ENCODE measurements at regions not wholly inside any gene's neighbourhood (a gene's known extent, or its start where the extent isn't known, plus 50 kb on each side); places are given as distances from the start of the nearest gene placed in this dataset.

DNA sequence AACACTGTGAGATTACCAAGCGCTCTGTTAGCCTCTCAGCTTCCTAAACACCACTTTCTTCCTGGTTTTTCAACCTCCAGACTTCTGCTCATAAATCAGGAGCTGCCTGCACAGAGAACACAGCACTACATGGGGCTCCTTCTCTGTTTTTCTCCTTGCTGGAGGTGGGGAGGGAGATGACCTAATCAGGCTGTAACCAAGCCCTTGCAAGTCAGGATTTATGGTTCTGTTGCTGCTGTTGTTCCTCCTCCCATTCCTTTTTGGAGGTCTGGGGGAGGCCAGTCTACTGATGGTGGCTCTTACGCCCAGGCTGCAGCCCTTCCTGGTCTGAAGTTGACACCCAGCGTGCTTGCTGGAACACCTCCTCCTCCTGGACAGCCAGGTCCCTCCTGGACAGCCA, 80.9 kb upstream of the AJAP1 start:
- H3K4me2 ChIP-seq (ENCODE audit: low read depth, low read length, poor library complexity, severe bottlenecking): no peak overlapping the region
- no peak for TF ChIP-seq EZH2phosphoT487 (conservative IDR thresholded peaks at IDR 0.05; ENCODE audit: low read length)
- TF ChIP-seq, protein P1, sequence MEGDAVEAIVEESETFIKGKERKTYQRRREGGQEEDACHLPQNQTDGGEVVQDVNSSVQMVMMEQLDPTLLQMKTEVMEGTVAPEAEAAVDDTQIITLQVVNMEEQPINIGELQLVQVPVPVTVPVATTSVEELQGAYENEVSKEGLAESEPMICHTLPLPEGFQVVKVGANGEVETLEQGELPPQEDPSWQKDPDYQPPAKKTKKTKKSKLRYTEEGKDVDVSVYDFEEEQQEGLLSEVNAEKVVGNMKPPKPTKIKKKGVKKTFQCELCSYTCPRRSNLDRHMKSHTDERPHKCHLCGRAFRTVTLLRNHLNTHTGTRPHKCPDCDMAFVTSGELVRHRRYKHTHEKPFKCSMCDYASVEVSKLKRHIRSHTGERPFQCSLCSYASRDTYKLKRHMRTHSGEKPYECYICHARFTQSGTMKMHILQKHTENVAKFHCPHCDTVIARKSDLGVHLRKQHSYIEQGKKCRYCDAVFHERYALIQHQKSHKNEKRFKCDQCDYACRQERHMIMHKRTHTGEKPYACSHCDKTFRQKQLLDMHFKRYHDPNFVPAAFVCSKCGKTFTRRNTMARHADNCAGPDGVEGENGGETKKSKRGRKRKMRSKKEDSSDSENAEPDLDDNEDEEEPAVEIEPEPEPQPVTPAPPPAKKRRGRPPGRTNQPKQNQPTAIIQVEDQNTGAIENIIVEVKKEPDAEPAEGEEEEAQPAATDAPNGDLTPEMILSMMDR (IDR thresholded peaks at IDR 0.05; ENCODE audit: insufficient read depth, low read length, poor library complexity, severe bottlenecking): no peak
- no peak overlapping the region for H3K27ac ChIP-seq (ENCODE audit: low read depth, low read length)

DNA sequence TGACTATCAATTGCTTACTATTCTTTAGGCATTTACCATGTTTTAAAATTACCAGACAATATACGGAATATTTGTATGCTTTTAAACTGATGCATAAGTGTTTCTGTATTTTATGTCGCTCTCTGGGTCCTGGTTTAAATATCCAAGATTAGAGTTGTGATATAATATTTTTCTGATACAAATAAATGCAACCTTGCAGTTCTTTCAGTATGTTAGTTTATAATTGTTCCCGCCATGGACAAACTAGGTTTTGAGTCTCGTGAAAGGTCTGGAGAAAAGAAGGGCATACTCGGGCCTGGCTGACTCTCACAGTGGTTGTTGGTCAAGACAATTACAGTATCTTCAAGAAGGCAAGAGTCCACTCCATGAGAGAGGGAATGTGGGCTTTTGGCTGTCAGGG, 72.6 kb upstream of the AJAP1 start:
- no peaks in the 10 kb centered on the region for H3K27me3 ChIP-seq (ENCODE audit: low read length)

More for the DNA sequence above, 80.9 kb upstream of the AJAP1 start:
- Histone ChIP-seq H3K79me2 (ENCODE audit: insufficient read depth, low read length) (no peaks in the 10 kb centered on the region), H3K9me2 (replicated peaks; ENCODE audit: insufficient read depth, low read length) (no peaks in the 10 kb centered on the region), H3K9me3 (ENCODE audit: insufficient read depth, low read length) (no peaks in the 10 kb centered on the region), H2AFZ (ENCODE audit: low read depth, low read length, severe bottlenecking) (no peak overlapping the region), H3K4me3 (ENCODE audit: insufficient read depth, low read length, poor library complexity, severe bottlenecking) (no peak overlapping the region), H3K9ac (ENCODE audit: low read length) (no peak overlapping the region), H4K20me1 (ENCODE audit: low read depth, low read length) (no peaks in the 10 kb centered on the region), H3F3A (ENCODE audit: insufficient read depth) (no peaks in the 10 kb centered on the region), H3K27me3 (ENCODE audit: low read length) (no peaks in the 10 kb centered on the region), H3K36me3 (ENCODE audit: low read length) (no peaks in the 10 kb centered on the region)

DNA sequence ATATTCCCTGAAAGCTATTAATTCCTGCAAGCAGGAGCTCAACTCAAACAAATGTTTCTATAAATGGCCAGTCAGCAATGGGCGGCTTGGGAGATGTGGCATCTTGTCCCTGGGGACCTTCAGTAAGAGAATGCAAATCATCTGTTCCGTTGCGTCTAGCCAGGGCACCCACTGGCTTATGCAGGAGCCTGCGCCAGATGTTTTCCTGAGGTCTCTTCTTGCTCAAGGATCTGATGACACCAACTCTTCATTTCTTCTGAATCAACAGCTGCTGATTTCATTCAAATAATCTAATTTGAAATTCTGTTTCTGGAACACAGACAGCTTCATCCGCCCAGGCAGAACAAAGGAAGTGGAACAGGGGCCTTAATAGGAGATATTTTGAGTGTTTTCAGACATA, 70.0 kb upstream of the AJAP1 start:
- Histone ChIP-seq H3K79me2 (ENCODE audit: insufficient read depth, low read length) (no peaks in the 10 kb centered on the region), H3K27me3 (ENCODE audit: low read length) (no peaks in the 10 kb centered on the region), H3K4me3 (ENCODE audit: insufficient read depth, low read length, poor library complexity, severe bottlenecking) (no peak overlapping the region), H3K4me2 (ENCODE audit: low read depth, low read length, poor library complexity, severe bottlenecking) (no peak overlapping the region), H3K36me3 (ENCODE audit: low read length) (no peaks in the 10 kb centered on the region), H3K9me3 (ENCODE audit: insufficient read depth, low read length) (no peaks in the 10 kb centered on the region), H3K9me2 (replicated peaks; ENCODE audit: insufficient read depth, low read length) (no peaks in the 10 kb centered on the region), H2AFZ (ENCODE audit: low read depth, low read length, severe bottlenecking) (no peak overlapping the region), H3K9ac (ENCODE audit: low read length) (no peak overlapping the region), H4K20me1 (ENCODE audit: low read depth, low read length) (no peaks in the 10 kb centered on the region), H3F3A (ENCODE audit: insufficient read depth) (no peaks in the 10 kb centered on the region), H3K27ac (ENCODE audit: low read depth, low read length) (no peak overlapping the region)
- TF ChIP-seq, protein P1 (IDR thresholded peaks at IDR 0.05; ENCODE audit: insufficient read depth, low read length, poor library complexity, severe bottlenecking): no peak
- no peak for TF ChIP-seq EZH2phosphoT487 (conservative IDR thresholded peaks at IDR 0.05; ENCODE audit: low read length)

More for the DNA sequence above, 72.6 kb upstream of the AJAP1 start:
- no peak overlapping the region for H3K27ac ChIP-seq (ENCODE audit: low read depth, low read length)
- H3K9ac ChIP-seq (ENCODE audit: low read length): no peak overlapping the region
- H3F3A ChIP-seq (ENCODE audit: insufficient read depth): no peaks in the 10 kb centered on the region
- no peak overlapping the region for H3K4me2 ChIP-seq (ENCODE audit: low read depth, low read length, poor library complexity, severe bottlenecking)
- H2AFZ ChIP-seq (ENCODE audit: low read depth, low read length, severe bottlenecking): no peak overlapping the region
- no peaks in the 10 kb centered on the region for H3K9me3 ChIP-seq (ENCODE audit: insufficient read depth, low read length)
- H3K9me2 ChIP-seq (replicated peaks; ENCODE audit: insufficient read depth, low read length): no peaks in the 10 kb centered on the region
- H3K36me3 ChIP-seq (ENCODE audit: low read length): no peaks in the 10 kb centered on the region
- H4K20me1 ChIP-seq (ENCODE audit: low read depth, low read length): no peaks in the 10 kb centered on the region
- TF ChIP-seq EZH2phosphoT487 (conservative IDR thresholded peaks at IDR 0.05; ENCODE audit: low read length): no peak
- H3K79me2 ChIP-seq (ENCODE audit: insufficient read depth, low read length): no peaks in the 10 kb centered on the region
- H3K4me3 ChIP-seq (ENCODE audit: insufficient read depth, low read length, poor library complexity, severe bottlenecking): no peak overlapping the region

DNA sequence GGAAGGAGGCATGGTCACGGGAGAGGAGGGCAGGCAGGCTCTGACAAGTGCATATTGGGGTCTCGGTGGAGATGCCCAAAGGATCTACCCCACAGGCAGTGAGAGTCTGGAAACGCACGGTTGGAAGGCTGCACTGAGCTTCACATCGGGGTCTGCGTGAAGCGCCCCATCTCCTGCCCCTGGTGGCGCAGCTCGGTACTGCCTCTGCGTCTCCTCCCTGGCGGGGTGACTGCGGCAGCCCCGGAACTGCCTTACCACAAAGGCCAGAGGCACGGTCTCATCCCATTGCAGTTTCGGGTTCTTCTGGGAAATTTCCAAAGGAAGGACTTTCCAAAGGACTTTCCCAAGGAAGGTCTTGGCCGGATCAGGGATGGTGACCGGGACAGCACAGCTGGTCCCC, 69.2 kb upstream of the AJAP1 start:
- no peaks in the 10 kb centered on the region for H3K36me3 ChIP-seq (ENCODE audit: low read length)
- TF ChIP-seq, protein P1 (IDR thresholded peaks at IDR 0.05; ENCODE audit: insufficient read depth, low read length, poor library complexity, severe bottlenecking): peak; percentile 22
- no peak for TF ChIP-seq EZH2phosphoT487 (conservative IDR thresholded peaks at IDR 0.05; ENCODE audit: low read length)
- H3K4me3 ChIP-seq (ENCODE audit: insufficient read depth, low read length, poor library complexity, severe bottlenecking): no peak overlapping the region
- H3F3A ChIP-seq (ENCODE audit: insufficient read depth): no peaks in the 10 kb centered on the region
- no peak overlapping the region for H2AFZ ChIP-seq (ENCODE audit: low read depth, low read length, severe bottlenecking)
- H3K27ac ChIP-seq (ENCODE audit: low read depth, low read length): no peak overlapping the region
- no peak overlapping the region for H3K4me2 ChIP-seq (ENCODE audit: low read depth, low read length, poor library complexity, severe bottlenecking)
- no peaks in the 10 kb centered on the region for H4K20me1 ChIP-seq (ENCODE audit: low read depth, low read length)
- no peaks in the 10 kb centered on the region for H3K9me2 ChIP-seq (replicated peaks; ENCODE audit: insufficient read depth, low read length)
- no peak overlapping the region for H3K9ac ChIP-seq (ENCODE audit: low read length)
- H3K27me3 ChIP-seq (ENCODE audit: low read length): no peaks in the 10 kb centered on the region
- H3K9me3 ChIP-seq (ENCODE audit: insufficient read depth, low read length): no peaks in the 10 kb centered on the region
- no peaks in the 10 kb centered on the region for H3K79me2 ChIP-seq (ENCODE audit: insufficient read depth, low read length)
